HG03103 (cell line): ENCODE measurements at regions not wholly inside any gene's neighbourhood (a gene's known extent, or its start where the extent isn't known, plus 50 kb on each side); places are given as distances from the start of the nearest gene placed in this dataset.
"Not testable (repeated sequence)": the region's sequence is repeated elsewhere in the genome, so short reads cannot be mapped to it uniquely, and the experiment has no call there.

Experiments
- ATAC-seq: cut with Tn5 transposase; IDR thresholded peaks from one replicate; pipeline ENCODE4 v1.9.1; 2021; ENCODE audit warnings: low read depth; ENCODE audit not compliant: unreplicated experiment

DNA sequence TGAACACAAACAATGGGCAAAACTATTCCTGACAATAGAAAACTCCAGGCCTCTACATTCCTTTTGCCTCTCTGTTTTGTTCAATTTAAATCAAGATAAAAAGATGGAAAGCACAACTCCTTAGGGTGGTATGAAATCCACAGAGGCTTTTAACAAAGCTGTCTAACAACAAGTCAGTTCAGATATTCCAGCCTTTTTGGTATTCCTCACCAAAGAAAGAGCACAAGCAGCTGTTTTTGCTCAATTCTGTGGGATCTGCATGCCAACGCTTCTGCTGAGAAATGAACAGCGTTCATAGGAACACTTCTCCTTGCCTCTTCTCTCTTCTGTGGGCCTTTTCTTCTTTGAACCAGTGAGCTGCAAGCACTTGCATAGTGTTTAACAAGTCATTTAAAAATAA, 411.6 kb upstream of the TCF4 start:
- ATAC-seq, result no peak

DNA sequence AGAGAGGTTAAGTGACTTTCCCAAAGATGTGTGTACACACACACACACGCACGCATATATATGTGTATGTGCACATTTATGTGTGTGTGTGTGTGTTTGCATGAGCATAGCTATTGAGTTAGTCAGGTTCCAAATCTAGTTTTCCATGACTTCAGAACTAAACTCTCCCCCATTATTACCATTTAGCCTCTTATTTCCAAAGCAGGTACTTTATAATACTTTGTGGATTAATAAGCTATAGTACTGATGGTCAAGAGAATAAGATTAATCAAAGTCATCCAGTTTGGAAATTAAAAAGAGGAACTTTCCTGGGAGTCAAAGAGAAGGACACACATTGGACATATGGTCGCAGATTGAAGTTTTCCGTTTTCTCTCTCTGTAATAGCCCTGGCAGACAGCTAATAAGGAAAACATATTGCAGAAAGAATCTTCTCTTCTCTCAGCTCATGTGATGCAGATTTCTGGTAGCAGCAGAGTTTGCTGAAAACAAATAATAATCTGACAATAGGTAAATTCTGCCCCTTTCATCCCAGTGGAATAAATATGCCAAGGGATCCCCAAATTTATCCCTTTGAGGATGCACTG, 410.9 kb upstream of the TCF4 start:
- no peak for ATAC-seq

DNA sequence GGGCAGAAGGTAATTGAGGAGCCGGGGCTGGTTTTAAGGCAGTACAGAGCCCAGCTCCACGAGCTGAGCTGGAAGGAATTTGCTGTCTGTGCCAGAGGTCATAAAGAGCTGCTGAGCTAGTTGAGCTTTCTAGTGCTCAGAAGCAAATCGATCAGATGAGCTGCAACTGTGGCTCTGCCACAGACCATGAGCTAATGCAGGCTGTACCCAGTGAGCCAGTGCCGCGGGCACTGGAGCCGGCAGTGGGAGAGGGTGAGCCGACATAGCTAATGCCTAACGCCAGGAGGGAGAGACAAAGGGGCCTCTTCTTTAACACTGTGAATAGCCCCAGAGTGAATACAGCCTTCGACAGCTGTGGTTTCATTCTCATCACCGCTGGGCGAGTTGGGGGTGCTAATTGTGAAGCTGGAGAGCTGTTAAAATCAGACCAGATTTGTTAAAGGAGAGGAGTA, 410.1 kb upstream of the TCF4 start:
- ATAC-seq, result no peak

GRCh38 chr18:55997151-55997561, 409.2 kb upstream of the TCF4 start:
- no peak for ATAC-seq

GRCh38 chr18:55996717-55997116, 408.7 kb upstream of the TCF4 start:
- ATAC-seq, result no peak

- no peak for ATAC-seq
Measured at GRCh38 chr18:55990186-55990585, 402.2 kb upstream of the TCF4 start.

DNA sequence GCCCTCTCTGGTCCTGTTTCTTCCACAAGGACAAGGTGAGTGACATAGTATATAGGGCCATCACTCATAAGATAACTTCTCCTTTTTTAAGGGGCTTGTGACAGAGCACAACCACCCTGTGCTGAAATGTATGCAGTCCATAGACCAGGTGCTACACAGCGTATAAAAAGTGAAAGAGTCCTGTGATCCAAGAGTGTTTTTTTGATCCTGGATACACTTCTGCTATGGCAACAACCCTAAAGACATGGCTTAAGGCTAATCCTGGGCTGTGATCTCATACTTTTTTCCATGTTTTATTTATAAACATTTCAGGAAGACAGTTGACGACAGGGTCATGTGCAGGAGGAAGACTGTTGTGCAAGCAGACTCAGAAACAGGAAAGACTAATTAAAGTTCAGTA, 400.5 kb upstream of the TCF4 start:
- no peak for ATAC-seq

DNA sequence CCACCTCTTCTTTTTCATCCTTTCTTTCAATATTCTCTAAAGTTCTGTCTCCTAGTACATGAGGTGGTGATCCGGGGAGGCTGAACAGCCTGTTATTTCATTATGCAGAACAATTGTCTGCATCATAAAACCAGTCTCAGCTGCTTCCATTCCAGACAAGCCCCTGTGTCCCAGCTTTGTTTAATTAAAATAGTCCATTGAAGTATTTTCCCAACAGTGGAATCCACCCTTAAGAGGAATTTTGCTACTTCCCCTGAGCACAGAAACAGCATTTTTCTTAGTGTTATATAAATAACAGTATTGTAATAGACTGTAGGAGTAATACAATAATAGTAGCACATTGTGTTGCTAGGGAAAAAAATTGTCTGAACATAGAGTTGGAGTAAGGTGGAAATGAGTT, 395.4 kb upstream of the TCF4 start:
- no peak for ATAC-seq

- ATAC-seq, result no peak
Measured at GRCh38 chr18:55982992-55983391, 395.0 kb upstream of the TCF4 start.

GRCh38 chr18:55981712-55982475, 393.9 kb upstream of the TCF4 start:
- ATAC-seq, result no peak

GRCh38 chr18:55974521-55974920, 386.5 kb upstream of the TCF4 start:
- no peak for ATAC-seq

DNA sequence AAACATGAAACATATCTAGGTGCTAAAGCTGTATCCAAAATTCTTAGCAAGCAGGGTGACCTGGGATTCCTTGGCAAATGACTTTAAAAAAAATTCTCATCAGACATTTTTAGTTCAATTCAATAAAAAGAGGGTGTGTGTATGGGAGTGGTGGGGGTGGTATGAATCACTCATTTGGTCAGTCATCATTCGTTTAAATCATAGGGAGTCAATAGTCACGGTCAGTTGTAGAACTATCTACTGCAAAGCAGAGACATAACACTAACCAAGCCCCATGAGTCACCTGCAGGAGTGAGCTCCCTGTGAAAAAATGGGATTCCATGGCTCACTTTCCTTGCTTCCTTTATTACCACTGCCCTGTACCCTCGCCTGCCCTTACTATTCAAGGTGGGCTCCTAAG, 380.6 kb upstream of the TCF4 start:
- ATAC-seq, result no peak

DNA sequence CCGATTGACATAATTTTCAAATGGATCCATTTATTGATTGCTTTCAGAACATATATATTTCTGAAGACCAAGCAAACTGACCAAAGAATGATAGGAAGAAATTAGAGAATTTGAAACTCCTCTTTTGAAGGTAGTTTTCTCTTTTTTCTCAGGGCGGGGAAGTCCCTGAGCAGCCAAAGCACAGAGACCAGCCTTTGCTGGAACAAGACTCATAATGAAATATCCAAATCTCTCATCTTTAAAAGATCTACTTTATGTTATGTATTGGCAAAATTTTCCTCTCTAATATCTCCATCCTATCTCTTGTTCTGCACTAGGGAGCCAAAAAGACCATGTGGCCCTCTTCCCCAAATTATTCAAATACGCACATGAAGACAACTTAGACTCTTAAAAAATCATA, 379.0 kb upstream of the TCF4 start:
- no peak for ATAC-seq

GRCh38 chr18:55964171-55964570, 376.2 kb upstream of the TCF4 start:
- no peak for ATAC-seq

- ATAC-seq, result no peak
Measured at GRCh38 chr18:55953326-55953725, 365.3 kb upstream of the TCF4 start.

DNA sequence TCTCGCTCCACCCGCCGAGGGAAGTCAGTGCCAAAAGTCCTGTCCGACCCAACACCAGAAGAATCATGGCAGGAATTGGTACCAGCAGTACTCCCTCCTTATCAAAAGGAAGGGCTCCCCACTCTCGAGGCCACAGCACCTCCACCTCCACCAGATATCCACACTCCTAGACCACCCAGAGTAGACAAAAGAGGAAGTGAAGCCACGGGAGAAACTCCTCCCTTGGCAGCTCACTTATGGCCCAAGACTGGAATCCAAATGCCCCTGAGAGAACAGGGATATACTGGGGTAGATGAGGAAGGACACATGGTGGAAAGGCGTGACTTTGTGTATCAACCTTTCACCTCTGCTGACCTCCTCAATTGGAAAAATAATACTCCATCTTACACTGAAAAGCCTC, 363.7 kb upstream of the TCF4 start:
- ATAC-seq, result not testable (repeated sequence)

DNA sequence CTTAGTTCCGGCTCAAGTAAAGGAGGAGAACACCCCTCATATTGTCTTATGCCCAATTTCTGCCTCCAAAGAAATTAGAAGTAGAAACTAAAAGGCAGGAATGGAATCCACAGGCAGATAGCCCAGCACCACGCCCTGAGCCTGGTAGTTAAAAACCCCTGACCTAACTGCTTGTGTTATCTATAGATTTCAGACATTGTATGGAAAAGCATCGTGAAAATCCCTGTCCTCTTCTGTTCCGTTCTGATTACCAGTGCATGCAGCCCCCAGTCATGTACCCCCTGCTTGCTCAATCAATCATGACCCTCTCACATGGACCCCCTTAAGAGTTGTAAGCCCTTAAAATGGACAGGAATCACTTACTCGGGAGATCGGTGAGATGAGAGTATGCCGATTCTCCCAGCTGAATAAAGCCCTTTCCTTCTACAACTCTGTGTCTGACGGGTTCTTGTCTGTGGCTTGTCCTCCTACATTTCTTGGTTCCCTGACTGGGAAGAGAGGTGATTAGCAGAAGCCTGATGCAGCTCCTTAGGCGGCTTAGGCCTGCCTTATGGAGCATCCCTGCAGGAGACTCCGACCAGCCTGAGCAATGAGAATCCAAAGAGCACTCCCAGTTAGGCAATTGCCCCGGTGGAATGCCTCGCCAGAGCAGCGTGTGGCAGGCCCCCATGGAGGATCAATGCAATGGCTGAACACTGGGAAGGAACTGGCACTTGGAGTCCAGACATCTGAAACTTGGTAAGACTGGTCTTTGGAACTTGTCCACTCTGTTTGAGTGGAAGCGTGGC, 362.6 kb upstream of the TCF4 start:
- no peak for ATAC-seq

DNA sequence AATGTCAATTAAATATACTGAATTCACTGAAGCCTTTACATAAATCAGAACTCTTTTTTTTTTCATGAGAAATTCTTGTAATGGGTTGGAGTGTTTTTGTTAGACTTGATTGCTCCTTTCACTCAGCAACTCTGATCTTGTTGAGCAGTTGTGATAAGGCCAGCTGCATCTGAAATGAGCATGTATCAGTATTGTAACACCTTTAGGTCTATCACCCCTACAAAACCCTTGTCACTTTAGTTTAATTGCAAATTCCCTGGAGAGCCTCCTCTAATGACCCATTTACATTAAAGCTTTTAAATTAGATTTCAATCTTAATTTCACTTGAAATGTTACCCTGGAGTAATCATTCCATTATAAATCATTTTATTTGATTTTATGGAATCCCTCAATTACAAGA, 346.8 kb upstream of the TCF4 start:
- ATAC-seq, result no peak

- ATAC-seq, result no peak
Measured at GRCh38 chr18:55932675-55933074, 344.7 kb upstream of the TCF4 start.

GRCh38 chr18:55927831-55928230, 339.8 kb upstream of the TCF4 start:
- ATAC-seq, result no peak

DNA sequence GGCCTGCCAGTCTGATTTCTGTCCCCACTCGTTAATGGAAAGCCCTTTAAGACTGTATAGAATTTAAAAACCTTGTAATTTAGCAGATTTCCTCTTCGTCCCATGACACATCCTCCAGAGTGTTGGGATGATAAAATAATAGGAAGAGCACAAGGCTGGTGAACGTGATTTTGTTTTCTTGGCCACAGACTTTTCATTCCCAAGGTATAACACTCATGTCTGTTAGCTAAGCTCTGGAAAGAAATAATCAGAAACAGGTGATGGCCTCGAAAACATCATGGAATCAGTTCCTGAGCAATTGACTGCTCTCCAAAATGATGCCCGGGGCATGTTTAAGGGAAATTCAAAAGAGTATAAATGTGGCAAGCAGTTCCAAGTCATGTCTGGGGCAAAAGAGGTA, 337.8 kb upstream of the TCF4 start:
- ATAC-seq, result no peak

- no peak for ATAC-seq
Measured at GRCh38 chr18:55920063-55920462, 332.1 kb upstream of the TCF4 start.
